22Rv1 (cell line): ENCODE measurements at regions not wholly inside any gene's neighbourhood (a gene's known extent, or its start where the extent isn't known, plus 50 kb on each side); places are given as distances from the start of the nearest gene placed in this dataset.

Experiments
- H3K27ac ChIP-seq: fragments of 450-650 bp; 2 replicates; pipeline ENCODE4 v1.5.1; 2017
- CTCF ChIP-seq: fragments of 450-650 bp; IDR thresholded peaks from 2 replicates; pipeline ENCODE4 v1.5.1; 2017; ENCODE audit warnings: mild to moderate bottlenecking
- ZFX ChIP-seq: fragments of 450-650 bp; IDR thresholded peaks from 2 replicates; pipeline ENCODE4 v1.6.1; 2017; ENCODE audit warnings: antibody characterized with exemption, borderline replicate concordance

- no peak overlapping the region for H3K27ac ChIP-seq
- TF ChIP-seq ZFX = no peak
- no peak for TF ChIP-seq CTCF
These were observed 64.3 kb upstream of the ZC3H12C start for GRCh38 chr11:110028921-110029320.

GRCh38 chr11:110029714-110030113 lies 63.5 kb upstream of the ZC3H12C start:
- H3K27ac ChIP-seq = no peak overlapping the region
- no peak for TF ChIP-seq ZFX
- TF ChIP-seq CTCF = no peak

- no peak overlapping the region for H3K27ac ChIP-seq
- TF ChIP-seq ZFX = no peak
- no peak for TF ChIP-seq CTCF
These were observed 62.0 kb upstream of the ZC3H12C start for GRCh38 chr11:110031171-110031570.

GRCh38 chr11:110032259-110032658 lies 60.9 kb upstream of the ZC3H12C start:
- no peak overlapping the region for H3K27ac ChIP-seq
- TF ChIP-seq ZFX = no peak
- TF ChIP-seq CTCF = no peak

GRCh38 chr11:110032957-110033570 lies 60.1 kb upstream of the ZC3H12C start:
- TF ChIP-seq CTCF = no peak
- no peak for TF ChIP-seq ZFX

GRCh38 chr11:110034806-110035205 lies 58.4 kb upstream of the ZC3H12C start:
- H3K27ac ChIP-seq = no peak overlapping the region
- TF ChIP-seq CTCF (no peak), ZFX (no peak)

More at GRCh38 chr11:110032957-110033570, 60.1 kb upstream of the ZC3H12C start:
- no peak overlapping the region for H3K27ac ChIP-seq

- no peak overlapping the region for H3K27ac ChIP-seq
- TF ChIP-seq ZFX (no peak), CTCF (no peak)
These were observed 57.8 kb upstream of the ZC3H12C start for GRCh38 chr11:110035357-110035756.
